Activated T-cell treated with anti-CD3 and anti-CD28 coated beads, Interleukin-2, amount 50 U/mL, for 1 hour (primary cell): ENCODE measurements at regions not wholly inside any gene's neighbourhood (a gene's known extent, or its start where the extent isn't known, plus 50 kb on each side); places are given as distances from the start of the nearest gene placed in this dataset.

Experiments
- DNase-seq: peaks from one replicate; pipeline ENCODE4 v3.0.0-alpha.2; 2020

DNA sequence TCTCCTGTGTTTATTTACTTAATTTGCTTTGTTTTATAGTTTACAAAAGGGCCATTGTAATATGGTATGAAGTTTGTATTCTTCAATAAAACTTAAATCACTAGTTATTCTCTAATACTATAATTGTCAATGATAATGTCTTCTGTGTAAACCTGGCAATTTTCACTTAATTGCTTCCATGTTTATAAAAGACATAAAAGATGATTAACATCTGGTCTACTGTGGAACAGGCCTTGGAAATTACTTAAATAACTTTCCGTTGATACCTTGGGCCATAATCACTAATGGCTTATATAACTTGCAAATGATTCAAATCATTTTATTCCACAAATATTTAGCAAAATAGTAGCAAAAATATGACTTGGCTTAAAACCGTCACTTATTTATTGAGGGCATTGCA is 743.8 kb downstream of the DSC3 start:
- no peak for DNase-seq

DNA sequence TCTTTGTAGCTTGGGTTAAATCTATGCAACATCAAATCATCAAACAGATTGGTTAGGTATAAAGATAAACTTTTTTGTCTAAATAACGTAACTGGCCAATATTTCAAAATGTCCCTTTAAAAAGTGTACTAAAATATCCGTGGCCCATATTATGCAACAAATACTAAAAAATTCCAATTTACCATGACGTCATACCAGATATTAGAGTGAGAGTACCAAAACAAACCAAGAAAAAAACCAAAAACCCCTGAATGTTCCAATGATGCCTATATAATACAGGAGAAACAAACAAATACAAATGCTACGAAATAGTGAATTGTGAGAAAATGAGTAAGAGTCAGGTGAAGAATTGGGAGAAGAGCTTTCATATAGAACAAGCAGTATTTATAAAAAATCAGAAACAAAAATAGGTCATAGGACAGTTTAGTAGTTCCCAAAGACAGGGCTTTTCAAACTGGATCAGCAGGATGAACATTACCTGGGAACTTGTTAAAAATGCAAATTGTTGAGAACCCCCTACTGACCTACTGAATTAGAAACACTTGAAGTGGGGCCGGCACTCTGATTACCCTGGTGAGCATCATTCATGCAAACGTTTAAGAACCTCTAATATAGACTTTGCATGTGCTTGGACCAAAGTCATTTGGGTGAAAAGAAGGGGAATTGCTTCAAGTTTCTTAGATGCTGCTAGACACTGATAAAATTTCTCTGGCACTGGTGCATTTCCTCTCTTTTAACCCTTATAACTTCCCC is 753.7 kb downstream of the DSC3 start:
- DNase-seq: no peak

DNA sequence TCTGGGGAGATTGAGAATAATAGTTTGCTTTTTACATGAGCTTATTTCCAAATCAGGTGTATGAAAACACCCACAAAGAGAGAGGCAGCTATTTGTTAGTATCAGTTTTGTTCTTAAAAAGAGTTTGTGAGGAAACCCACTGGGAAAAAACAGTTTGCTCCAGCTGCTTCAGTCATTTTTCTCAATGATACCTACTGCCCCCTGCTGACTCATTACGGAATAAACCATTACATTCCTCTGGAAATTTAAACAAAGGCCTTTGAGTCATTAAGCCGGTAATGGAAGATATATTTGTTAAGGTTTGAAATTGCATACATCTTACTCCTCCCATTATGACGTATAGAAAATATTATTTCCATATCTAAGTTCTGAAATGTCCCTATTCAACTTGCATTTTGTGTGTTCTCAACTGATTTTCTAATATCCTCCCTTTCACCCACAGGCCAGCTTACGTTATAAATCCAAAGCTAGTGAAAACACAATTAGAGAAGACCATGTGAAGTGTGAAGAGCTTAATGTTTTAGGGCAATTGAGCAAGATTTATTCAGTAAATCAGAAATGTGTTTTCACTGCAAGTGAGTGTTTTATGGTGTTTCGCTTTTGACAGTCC is 761.6 kb downstream of the DSC3 start:
- DNase-seq: no peak

DNA sequence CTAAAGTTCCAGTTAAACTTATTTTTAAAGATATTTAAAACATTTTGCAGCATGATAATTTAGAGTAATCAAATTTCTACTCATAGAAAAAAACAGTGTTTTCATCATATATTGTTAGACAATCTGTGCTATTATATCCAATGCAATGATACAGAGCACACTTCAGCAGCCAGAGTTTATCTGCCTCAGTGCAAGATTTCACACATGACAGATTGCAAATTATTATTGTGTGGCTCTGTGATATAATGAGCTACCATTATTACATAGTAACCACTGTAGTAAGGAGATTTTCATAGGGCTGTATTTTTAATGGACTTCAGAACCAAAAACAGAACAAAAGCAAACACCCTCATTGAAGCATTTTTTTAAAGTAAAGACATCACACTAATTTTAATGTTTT is 762.4 kb downstream of the DSC3 start:
- no peak for DNase-seq

DNA sequence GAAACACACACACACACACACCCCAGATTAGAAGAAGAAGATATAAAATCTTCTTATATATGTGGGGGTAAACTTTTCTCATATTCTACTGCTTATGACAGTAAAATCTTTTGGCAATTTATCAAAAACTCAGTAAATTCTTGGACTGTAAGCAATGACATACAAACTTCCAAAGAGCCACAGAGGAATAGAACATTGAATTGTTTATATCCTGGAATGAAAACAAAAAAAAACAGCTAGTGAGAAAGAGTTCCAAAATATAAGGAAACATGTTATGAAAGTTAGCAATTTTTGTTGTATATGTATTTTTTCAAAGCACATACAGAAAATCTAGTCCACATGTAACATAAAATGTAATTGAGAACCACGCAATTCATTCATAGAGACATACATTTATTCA is 764.9 kb downstream of the DSC3 start:
- no peak for DNase-seq

DNA sequence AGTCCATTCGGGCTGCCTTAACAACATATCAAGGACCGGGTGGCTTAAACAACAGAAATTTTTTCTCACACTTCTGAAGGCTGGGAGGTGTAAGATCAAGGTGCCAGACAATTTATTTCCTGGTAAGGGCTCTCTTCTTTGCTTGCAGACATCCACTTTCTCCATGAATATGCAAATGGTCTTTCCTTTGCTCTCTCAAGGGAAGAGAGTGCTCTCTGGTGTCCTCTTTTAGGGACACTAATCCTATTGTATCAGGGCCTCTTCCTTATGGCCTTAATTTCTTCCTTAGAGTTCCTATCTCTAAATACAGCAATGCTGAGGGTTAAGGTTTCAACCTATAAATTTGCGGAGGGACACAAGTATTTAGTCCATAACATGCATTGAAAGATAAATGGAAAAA is 770.8 kb downstream of the DSC3 start:
- no peak for DNase-seq

DNA sequence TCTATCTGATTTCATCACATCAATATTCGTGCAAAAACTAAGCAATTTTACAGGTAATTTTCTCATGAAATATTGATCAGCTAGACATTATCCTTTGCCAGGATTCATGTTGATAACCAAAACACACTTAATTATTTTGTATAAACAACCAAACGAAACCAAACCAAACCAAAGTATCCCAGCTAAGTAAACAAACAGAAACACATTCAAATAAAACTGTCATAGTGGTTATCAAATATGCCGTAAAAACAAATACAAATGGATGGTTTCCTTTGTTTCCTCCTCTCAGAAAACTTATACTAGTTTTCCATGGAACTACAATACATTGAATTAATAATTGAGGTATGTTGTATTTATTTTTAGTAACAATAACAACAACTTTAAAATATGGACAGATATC is 777.4 kb downstream of the DSC3 start:
- no peak for DNase-seq

DNA sequence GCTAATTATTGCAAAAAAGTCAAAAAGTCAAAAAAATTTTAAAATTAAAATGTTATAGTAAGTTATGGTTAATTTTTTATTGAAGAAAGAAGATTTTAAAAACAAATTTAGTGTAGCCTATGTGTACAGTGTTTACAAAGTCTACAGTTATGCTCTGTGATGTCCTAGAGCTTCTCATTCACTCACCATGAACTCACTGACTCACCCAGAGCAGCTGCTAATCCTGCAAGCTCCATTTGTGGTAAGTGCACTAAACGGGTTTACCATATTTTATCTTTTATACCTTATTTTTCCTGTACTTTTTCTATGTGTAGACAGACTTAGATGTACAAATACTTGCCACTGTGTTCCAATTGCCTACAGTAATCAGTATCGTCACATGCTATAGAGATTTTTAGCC is 788.2 kb downstream of the DSC3 start:
- DNase-seq: no peak

DNA sequence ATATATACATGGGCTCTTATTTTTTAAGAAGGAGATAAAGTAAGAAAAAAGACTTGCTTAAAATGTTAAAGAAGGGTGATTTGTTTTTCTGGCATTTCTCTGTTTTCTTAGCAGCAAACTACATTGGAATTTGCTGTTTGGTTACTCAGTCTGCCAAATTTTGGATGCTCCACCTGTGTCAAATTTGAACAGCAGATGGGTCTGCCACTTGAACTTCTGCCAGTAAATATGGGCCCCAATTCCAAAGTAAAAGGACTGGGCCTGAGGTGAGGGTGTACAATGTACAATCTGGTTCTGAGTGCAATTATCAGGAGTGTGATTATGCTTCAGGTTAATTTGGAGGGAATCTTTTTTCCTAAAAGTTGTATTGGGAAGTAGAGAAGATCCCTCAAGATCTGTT is 794.5 kb downstream of the DSC3 start:
- DNase-seq: no peak

DNA sequence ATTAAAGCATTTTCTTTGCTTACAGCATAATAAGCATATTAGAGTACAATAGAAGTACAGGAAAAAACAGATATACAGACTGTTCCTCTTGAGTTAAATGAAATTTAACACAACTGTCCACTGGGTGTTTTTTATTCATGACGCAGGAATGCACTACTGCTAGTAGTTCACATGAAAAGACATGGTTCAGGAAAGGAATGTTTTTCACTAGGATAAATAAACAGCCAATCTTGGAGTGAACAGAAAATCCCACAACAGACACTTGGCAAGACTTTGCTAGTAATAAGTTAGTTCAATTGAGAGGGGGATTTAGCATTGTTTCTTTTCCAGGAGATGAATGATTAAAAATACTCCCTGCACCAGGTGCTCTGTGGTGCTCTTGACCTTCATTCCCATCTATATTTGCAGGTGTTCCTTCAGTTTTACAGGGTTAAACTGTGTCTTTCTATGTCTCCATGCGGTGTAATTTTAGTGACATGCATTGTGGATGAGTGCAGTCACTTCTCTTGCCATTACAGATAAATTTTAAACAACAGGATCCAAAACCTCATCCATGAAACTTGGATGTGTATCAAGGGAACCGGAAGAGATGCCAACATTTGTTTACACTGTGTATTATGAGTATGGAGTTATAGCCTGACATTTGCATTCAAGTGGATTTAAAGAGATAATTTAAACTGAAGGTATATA is 796.6 kb downstream of the DSC3 start:
- no peak for DNase-seq

DNA sequence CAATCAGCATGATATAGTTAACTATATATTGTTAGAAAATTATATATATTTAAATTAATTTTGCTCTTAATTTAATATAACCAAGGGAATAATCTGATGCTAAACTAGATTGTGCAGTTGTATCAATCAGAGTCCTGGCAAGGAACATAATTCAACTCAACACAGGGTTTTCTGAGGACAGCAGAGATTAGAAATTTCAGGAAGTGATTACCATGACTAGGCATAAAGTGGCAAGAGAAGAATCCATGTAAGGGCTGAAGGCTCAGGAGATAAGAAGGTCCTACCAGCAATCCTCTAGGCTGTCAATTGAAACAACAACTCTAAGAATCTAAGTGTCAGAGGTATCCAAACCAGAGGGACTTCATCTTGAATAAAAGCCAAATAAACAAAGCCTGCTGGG is 807.8 kb downstream of the DSC3 start:
- DNase-seq: no peak

DNA sequence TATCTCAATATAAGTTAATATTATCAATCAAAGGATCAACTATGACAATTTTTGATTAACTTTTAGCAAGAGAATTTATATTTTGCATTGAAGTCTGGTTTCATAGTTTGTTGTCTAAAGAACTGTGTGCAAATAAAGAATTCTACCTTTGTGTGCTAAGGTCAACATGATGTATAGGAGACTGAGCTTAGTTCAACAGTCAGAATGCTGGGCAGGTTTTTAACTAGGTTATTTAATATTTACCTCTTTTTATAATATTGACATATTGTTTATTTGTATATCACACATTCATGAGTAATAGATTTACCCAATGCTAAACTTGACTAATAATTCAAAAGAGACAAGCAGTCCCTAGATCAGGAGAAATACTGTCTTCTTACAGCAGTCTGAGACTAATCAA is 831.4 kb downstream of the DSC3 start:
- DNase-seq: no peak

DNA sequence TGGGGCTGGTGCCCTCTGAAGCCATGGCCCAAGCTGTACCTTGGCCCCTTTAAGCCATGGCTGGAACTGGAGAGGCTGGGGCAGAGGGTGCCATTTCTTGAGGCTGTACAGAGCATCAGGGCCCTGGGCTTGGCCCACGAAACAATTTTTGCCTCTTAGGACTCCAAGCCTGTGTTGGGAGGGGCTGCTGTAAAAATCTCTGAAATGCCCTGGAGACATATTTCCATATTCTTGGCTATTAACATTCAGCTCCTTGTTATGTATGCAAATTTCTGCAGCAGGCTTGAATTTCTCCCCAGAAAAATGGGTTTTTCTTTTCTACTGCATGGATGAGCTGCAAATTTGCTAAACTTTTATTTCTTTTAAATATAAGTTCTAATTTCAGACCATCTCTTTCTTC is 834.0 kb downstream of the DSC3 start:
- no peak for DNase-seq

DNA sequence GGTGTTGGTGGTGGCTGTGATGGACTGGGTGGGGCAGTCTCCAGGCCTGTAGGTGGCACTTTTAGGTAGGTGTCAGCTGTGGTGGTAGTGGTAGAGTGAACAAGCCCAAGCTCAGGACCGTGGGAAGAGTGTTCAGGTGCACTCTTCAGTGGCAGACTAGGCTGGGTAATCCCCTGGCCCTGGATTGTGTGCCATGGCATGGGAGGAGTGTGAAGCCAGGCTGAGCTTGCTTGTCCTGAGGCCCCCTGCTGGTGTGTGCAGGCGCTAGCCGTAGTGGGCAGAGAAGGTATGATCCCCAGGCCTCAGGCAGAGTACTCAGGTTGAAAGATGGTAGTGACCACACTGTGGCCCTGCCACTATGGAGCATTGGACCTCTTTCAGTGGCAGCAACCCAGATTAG is 850.3 kb downstream of the DSC3 start:
- DNase-seq: no peak

DNA sequence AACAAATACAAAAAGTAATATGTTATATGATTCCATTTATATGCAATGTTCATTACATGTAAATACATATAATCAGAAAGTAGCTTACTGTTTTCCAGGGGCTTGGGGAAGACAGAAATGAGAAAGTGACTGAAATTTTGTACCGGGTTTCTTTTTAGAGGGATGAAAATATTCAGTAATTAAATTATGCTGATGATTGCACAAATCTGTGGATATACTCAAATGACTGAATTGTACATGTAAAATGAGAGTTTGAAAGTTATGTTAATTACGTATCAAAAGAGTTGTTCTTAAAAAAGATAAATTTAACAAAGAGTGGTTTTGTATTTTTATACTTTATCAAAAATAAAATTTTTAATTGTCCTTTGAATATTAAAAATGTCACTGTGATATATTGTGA is 856.3 kb downstream of the DSC3 start:
- no peak for DNase-seq

DNA sequence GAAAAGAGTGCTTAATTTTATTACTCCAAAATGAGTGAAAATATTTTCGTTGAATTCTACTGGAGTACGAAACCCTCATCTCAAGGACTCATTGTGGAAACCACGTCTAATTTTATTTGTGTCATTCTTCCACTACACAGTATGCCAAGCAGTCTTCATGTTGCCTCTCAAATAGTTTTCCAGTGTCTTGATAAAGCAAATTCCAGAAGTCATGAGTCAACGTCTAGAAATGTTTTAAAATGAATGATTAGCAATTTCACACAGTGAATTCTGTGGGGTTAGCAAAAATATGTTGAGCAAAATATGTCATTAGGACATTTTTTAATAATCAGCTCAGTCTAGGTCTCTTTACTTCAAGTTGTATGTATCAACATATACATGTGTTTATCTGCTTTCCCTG is 865.5 kb downstream of the DSC3 start:
- no peak for DNase-seq

DNA sequence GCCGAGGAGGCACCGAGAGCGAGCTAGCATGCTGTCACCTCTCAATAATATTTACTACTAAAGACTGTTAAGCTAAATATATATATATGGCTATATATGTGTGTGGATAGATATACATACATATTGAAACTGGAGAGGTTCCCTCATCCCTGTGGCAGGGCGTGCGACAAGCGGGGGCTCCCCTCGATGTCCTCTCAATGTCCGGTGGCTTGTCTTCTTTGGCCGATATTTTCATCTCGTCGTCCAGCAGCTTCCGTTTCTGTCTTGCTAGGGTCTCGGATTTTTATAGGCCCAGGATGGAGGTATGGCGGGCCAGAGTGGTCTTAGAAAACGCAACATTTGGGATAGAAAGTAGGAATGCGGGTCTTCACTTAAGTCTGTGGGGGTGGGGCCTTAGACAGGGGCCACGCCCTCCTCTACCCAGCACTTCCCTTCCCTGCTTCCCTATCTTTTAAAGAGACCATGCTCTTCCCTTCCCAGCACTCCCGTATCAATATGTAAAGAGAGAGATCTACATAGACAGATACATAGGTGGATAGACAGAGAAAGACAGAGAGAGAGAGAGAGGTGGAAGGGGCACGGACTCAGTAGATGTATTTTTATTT is 866.8 kb downstream of the DSC3 start:
- DNase-seq: no peak

DNA sequence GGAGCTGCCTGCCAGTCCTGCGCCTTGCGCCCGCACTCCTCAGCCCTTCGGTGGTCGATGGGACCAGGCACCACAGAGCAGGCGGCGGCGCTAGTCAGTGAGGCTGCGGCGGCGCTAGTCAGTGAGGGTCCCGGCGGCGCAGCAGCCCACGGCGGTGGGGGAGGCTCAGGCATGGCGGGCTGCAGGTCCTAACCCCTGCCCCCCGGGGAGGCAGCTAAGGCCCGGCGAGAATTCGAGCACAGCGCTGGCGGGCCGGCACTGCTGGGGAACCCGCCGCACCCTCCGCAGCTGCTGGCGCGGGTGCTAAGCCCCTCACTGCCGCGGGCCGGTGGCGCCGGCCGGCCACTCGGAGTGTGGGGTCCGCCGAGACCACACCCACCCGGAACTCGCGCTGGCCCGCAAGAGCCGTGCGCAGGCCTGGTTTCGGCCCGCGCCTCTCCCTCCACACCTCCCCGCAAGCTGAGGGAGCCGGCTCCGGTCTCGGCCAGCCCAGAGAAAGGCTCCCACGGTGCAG is 867.4 kb downstream of the DSC3 start:
- no peak for DNase-seq

DNA sequence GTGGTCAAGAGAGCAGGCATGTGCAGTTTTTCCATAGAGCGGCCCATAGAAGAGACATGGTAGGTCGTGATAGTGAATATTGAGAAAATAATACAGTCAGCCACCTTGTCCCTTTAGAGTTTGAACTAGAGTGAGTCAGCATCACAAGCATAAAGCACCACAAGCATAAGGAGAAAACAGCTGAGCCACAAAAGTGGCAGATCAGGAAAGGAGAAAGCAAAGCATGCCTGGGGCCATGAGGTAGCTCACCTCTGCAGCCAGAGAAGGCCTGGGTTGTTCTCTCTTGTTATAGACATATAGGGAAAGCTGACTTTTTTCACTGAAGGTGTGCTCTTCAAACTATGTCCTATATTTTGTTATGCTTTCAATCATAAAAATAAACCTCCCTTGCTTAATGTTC is 879.0 kb downstream of the DSC3 start:
- no peak for DNase-seq

DNA sequence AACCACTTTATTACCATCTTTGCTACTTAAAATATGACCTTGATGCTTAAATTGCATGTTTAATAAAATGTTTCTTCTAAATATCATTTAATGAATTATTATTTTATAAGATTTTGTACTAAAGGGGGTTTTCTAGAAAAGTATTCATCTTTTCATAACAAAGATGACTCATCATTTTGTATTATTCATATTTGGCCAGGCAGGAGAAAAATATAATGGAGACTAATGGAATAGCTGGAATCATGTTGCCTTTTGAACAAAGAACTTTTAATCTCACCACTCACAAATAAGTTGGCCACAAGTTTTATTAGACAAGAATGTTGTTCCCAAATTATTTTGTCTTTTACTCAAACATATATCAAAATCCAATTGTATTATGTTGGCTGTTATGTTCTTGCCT is 882.4 kb downstream of the DSC3 start:
- no peak for DNase-seq

DNA sequence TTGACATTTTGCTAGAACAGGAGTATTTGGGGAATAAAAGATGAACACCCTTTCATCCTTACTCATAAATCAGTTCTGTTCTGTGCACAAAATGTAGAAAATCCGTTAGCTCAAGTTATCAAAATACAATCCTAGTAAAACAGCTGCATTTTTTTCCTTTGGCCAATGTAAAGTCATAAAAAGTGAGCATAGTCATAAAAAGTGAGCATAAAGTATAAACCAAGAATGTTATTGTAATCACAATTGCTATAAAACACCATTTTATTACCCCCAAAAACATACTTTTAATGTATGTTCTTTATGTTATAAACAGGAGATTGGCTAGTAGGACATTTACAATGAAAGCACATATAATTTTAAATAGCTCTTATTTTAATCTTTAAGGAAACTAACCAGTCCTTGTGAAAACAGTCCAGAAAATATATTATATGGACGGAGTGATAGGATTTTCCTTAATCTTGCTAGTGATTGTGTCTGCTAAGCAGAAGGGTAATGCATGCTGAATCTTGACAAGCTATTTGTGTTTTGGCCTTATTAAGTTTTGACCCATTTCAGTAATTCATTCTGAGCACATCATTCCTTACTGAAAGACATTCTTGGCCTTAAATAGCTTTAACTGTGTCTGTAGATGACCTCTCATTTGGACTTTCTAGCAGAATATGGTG is 891.8 kb downstream of the DSC3 start:
- DNase-seq: no peak

DNA sequence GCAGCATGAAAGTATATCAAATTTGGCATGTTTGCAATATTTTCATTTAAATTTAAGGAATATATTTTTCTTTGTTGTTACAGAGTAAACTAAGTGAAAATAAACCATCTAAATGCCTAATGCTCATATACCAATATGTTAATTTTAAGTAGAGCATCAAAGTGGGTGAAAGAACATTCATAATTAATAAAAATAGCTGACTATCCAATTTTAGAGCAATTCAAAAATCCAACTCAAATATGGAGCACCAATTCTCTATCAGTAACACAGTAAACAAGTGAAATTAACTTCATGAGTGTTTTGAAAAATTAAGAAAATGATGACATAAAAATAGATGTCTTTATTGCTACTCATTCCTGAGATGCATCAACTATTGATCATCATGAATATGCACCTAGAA is 893.0 kb downstream of the DSC3 start:
- no peak for DNase-seq

DNA sequence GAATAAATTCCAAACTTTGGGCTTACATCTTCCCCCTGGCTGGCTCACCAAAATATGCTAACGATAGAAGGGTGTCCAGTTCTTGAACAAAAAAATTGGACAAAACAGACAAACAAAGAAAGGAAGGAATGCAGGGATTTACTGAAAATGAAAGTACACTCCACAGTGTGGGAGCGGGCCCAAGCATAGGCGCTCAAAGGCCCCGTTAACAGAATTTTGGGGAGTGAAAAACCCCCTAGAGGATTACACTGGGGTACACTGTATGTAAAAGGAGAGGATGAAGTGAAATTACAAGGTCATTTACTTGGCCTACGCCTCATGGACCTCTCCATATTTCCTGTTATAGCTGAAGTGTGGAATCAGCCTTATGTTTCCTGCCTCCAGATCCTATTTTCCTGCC is 899.7 kb downstream of the DSC3 start:
- no peak for DNase-seq
